Epithelial cell of prostate (primary cell): ENCODE measurements at regions not wholly inside any gene's neighbourhood (a gene's known extent, or its start where the extent isn't known, plus 50 kb on each side); places are given as distances from the start of the nearest gene placed in this dataset.

ENCODE experiments used
- DNase-seq: peaks from one replicate; pipeline ENCODE4 v3.0.0-alpha.2; 2011; ENCODE audit warnings: low read depth, low spot score
- H3K27ac ChIP-seq: fragments of 450-650 bp; 2 replicates; pipeline ENCODE4 v1.5.1; 2017; ENCODE audit warnings: mild to moderate bottlenecking

DNA sequence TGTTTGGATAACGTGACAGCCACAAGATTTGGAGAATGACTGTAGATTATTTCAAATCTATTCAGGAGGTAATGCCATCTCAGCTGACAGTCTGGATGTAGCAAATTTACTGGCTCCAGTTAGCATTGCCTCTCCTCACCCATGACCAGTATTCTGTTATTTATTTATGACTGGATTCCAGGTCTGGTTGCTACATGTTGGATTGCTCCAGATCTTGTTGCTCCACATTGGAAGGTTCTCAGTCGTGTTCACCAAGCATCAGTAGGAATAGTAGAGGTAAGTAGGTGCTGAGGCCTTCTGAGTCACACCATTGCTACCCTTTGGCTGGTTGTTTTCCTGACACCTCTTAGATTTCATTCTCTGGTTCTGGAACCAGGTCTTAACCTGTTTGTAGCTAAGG, 69.5 kb upstream of the ELOVL5 start:
- H3K27ac ChIP-seq = no peak overlapping the region
- peak; percentile 26 for DNase-seq

DNA sequence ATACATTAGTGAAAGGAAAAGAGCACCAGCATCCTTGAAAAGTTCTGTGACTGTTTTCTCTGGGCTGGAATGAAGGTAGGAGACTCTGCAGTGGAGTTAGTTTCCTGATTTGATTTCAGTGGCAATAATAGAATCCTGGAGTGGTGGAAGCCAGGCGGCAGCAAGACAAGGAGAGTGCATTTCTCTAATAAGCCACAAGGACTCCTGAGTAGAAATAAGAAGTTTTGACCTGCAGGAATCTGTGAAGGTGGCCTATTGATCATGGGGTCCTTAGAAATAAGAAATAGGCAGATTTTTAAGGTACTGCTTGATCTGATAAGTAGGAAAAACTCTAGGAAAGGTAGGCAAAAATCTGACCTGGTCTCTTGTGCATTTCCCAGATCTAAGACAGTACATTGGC, 68.4 kb upstream of the ELOVL5 start:
- no peak overlapping the region for H3K27ac ChIP-seq
- DNase-seq = no peak

DNA sequence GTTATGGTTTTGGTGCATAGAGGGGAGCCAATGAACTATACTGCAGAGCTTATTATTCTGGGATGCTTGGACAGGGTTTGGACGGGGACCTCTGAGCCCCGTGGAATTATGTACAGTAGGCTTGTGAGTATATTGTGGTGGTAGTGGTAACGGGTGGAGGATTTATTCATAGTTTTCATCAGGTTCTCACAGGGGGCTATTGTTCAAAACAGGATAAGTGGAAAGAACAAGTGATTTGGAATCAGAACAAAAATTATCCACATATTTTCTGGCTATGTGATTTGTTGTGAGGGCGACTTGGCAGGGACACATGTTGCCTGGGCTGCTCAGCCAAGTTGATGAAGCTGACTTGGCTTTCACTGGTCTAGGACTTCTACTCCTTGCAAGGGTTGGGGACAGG, 64.6 kb upstream of the ELOVL5 start:
- no peak overlapping the region for H3K27ac ChIP-seq

DNA sequence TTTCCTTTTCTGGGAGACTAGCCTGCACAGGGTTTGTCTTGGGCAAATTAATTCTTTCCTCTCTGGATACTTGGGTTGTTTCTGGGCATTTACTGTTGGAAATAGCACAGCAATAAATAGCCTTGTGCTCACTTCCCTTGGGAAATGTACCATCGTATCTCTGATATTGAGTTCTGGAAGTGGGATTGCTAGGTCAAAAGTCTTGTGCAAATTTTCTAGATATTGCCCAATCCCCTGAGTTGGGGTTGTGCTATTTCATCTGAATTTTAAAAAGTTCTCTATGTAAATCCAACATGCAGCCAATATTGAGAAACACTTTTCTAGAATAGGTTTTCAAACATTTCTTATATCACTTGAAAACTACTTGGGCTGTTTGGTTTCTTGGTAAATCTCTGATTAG, 64.0 kb upstream of the ELOVL5 start:
- no peak for DNase-seq
- no peak overlapping the region for H3K27ac ChIP-seq

More for the DNA sequence above, 64.6 kb upstream of the ELOVL5 start:
- DNase-seq = no peak

DNA sequence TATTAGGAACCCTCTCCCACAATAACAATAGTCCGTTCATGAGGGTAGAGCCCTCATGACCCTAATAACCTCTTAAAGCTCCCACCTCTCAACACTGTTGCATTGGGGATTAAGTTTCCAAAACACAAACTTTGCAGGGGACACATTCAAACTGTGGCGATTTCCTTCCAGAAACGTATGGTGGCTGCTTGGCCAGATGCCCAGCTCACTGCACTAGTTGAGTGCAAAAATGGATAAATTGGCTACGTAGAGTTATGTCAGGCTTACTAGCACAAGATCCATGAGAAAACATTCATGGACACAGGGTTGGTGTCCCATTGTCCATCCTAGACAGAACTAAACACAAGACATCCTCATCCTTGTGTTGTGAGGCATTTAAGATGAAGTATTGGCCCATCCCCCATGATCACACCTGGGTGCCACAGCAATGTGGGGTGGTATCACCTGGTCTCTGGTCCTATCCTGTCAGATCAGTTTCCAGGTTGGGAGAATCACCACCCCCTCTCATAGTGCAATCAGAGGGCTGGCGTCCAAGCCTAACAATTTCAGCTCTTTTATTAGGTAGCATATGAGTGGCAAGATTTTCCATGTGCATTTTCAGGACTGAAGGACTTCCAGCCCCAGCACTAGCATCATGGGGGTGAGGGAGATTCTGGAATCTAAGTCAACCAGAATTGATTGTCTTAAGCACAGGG, 63.4 kb upstream of the ELOVL5 start:
- no peak for DNase-seq

DNA sequence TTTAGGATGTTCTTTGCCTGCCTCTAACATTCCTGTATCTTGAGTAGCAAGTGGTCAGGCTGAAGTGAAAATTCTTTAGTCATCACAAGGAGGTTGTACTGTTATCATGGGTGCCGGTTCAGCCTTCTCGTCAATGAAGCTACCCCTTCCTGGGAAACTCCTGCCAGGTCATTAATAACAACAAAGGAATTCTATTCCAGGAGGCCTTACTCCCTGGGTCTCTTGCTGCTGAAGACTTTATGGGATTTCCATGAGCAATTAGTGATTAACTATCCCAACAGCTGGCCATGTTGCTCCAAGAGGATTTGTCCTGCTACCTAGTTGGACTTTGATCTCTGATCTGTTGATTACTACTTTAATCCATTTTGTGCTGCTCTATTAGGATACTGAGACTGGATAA, 62.7 kb upstream of the ELOVL5 start:
- no peak overlapping the region for H3K27ac ChIP-seq
- no peak for DNase-seq

More for the DNA sequence above, 63.4 kb upstream of the ELOVL5 start:
- H3K27ac ChIP-seq = no peak overlapping the region

DNA sequence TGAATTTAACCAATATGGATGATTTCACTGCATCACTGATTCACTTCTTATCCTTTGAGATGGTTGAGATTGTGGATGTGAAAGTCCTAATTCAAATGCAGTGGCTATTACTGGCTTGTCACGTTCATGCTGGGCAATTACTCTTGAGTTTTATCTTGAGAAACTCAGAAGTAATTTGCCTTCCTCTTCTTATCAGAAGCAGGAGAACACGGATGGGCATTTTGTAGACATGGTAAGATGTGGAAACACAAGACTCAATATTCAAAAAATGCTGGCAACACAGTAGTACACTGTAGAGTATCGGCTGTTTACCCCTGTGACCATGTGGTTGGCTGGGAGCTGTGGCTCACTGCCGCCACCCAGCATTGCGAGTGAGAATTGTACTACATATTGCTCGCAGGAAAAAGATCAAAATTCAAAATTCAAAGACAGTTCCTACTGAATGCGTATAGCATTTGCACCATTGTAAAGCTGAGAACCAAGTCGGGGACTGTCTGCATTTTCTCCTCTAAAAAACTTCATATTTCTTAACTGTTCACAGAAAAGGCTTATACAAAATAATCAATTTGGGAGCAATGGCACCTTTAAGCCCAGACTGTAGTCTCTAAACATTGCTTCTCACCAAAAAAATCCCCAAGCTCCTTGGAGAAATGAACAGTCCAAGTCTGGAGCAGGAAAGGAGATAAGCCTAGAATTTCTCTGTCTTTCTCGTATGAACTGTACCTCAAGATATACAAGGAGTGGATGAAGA, 61.9 kb upstream of the ELOVL5 start:
- no peak overlapping the region for H3K27ac ChIP-seq
- no peak for DNase-seq

DNA sequence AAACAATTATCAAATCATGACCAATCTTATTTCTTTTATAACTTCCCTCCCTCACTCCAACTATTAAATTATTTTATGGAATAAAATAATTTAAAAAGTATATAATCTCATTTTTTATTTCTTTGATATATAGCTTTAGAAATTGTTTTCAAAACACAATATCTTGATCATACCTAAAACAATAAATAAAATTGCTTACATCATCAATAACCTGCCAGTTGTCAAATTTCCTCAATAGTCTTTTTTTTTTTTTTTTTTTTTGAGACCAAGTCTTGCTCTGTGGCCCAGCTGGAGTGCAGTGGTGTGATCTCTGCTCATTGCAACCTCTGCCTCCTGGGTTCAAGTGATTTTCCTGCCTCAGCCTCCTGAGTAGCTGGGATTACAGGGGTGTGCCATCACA, 60.1 kb upstream of the ELOVL5 start:
- no peak overlapping the region for H3K27ac ChIP-seq
- DNase-seq = no peak

DNA sequence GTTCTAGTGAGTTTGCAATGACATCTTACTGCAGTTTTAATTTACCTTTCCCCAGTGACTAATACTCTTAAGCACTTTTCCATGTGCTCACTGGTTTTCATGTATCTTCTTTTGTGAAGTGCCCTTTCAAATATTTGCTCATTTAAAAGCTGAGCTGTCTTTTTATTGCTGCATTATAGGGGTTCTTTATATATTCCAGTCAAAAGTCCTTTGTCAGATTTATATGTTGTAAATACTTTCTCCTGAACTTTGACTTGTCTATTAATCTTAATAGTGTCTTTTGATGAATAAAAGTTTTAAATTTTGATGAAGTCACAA, 50.2 kb upstream of the ELOVL5 start:
- no peak for DNase-seq
- H3K27ac ChIP-seq = no peak overlapping the region

DNA sequence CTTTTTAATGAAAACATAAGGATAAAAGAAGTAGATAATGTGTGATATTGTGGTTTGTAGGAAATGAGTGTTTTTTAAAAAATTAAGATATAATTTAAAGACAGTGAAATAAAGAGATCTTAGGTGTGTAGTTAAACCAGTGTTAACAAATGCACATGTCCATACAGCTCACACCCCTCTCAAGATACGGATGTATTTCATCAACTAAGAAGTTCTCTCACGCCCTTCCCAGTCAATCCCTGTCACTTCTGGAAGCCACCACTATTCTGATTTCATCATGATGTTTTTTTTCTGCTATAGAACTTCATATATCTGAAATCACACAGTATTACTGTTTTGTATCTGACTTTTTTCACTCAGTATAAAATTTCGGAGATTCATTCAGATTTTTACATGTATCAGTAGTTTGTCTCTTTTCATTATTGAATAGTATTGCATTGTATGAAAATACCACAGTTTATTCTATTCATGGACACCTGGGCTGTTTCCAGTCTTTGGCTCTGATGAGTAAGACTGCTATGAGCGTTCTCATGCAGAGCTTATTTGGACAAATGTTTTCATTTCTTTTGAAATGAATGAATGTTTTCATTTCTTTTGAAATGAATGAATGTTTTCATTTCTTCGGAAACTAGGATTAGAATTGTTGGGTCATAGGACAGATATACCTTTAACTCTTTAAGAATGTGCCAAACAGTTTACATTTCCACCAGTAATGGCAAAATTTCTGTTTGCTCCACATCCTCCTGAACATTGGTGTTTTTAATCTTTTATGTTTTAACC, 49.7 kb upstream of the ELOVL5 start:
- H3K27ac ChIP-seq = no peak overlapping the region
- no peak for DNase-seq
